Ovary (tissue), 3 donors: ENCODE measurements at regions not wholly inside any gene's neighbourhood (a gene's known extent, or its start where the extent isn't known, plus 50 kb on each side); places are given as distances from the start of the nearest gene placed in this dataset.

Experiments used
- POLR2A ChIP-seq: fragments of 450-650 bp; IDR thresholded peaks from one replicate; pipeline ENCODE4 v1.6.1; 2017; ENCODE audit warnings: antibody characterized with exemption, mild to moderate bottlenecking, moderate library complexity
- TF ChIP-seq, protein P1 (sequence below), 3 donors: fragments of 450-650 bp in 2 of 3; fragments of 200-600 bp in 1 of 3; IDR thresholded peaks; one replicate each; pipeline versions ENCODE4 v1.5.1 to v1.8.0; 2016 to 2022; ENCODE audit warnings: antibody characterized with exemption in 3 of 3, mild to moderate bottlenecking in 1 of 3
- donor health status: DM: no; HTN: no; CAD: no.

DNA sequence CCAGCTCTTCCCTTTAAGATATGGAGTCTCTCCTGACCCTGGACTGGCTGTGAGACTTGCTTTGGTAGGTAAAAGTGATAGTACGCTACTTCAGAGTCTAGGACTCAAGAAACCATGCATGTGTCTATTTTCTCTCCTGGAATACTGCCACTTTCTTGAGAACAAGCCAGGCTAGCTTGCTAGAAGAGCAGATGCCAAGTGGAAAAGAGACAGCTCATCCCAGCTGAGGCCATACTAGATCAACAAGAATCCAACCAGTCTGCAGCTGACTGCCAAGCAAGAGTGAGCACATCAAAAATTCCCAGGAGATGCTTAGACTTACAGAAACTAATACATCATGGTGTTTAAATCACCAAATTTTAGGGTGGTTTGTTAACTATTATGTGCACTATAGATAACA is 208.3 kb upstream of the RBMS3 start:
- TF ChIP-seq, protein P1, sequence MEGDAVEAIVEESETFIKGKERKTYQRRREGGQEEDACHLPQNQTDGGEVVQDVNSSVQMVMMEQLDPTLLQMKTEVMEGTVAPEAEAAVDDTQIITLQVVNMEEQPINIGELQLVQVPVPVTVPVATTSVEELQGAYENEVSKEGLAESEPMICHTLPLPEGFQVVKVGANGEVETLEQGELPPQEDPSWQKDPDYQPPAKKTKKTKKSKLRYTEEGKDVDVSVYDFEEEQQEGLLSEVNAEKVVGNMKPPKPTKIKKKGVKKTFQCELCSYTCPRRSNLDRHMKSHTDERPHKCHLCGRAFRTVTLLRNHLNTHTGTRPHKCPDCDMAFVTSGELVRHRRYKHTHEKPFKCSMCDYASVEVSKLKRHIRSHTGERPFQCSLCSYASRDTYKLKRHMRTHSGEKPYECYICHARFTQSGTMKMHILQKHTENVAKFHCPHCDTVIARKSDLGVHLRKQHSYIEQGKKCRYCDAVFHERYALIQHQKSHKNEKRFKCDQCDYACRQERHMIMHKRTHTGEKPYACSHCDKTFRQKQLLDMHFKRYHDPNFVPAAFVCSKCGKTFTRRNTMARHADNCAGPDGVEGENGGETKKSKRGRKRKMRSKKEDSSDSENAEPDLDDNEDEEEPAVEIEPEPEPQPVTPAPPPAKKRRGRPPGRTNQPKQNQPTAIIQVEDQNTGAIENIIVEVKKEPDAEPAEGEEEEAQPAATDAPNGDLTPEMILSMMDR (IDR thresholded peaks at IDR 0.05), result no peak
- TF ChIP-seq POLR2A, result no peak
